ENCODE measurements at regions not wholly inside any gene's neighbourhood (a gene's known extent, or its start where the extent isn't known, plus 50 kb on each side); places are given as distances from the start of the nearest gene placed in this dataset.
"Not testable (repeated sequence)": the region's sequence is repeated elsewhere in the genome, so short reads cannot be mapped to it uniquely, and the experiment has no call there.

DNA sequence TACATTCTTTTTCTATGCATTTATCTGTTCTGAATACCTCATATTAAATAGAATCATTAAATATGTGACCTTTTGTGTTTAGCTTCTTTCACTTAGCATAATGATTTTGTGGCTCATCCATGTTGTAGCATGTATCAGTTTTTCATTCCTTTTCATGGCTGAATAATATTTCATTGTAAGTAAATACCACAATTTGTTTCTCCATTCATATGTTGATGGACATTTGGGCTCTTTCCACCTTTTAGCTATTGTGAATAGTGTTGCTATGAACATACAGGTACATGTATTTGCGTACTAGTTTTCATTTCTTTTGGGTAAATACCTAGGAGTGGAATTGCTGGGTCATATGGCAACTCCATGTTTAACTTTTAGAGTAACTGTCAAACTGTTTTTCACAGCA, 85.1 kb downstream of the GNL3L start:
- no peak for DNase-seq

DNA sequence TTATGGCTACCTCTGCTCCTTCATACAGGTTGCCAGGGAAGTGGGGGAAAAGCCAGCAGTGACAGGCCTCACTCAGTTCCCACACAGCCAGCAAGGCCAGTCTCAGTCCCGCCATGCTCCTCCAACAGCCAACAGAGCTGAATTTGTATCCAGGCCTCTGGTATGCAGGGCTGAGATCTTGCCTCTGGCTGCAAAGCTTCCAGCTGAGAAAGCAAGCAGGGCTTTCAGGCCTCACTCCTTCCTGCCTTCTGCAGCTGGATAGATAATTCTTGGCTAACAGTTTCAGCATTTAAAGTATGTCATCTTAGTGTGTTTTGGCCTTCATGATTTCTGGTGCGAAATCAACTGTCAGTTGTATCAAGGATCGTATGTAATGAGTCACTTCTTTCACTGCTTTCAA, 103.6 kb downstream of the GNL3L start:
- DNase-seq: no peak

DNA sequence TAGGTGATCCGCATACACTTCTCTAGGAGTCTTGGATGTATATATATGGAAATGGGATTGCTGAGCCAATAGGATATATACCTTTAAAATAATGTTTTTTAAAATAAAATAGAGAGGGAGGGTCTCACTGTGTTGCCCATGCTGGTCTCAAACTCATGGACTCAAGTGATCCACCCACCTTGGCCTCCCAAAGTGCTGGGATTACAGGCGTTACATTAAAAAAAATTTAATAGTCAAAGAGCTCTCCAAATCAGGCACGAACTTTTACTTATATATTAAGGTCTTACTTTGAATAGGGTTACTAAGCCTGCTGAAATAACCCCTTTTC, 109.0 kb downstream of the GNL3L start:
- no peak for DNase-seq

DNA sequence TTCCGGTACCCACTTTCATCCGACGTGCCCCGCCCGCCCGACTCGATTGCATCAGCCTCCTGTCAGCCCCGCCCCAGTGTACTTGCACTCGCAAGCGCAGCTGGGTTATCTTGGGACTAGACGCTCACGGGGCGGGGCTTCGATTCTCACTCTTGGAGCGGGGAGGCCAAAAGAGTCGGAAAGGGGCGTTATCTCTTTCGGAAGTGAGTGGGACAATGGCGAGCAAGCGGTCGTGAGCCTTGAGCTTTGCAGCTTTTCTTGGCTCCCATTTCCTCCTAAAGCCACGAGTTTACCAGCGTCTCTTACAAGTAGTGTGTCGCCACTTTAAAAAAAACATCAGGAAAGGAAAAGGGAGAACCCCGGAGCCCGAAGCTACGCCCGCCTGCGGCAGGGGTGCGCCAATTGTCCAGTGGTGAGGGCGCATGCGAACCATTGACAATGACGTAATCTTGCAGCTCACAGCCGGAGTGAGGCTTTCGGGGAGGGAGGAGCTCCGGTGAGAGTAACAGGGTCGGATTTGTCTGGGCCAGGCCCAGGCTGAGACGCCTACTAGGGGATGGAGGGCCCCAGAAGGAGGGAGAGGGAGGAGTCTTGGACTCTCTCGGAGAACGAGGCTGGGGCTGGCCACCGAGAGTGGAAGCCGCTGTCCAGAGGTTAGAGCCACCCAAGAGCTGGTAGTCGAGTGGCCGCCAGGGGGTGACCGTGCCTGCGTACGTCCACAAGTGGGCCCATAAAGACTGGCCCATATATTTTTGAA, 109.5 kb downstream of the GNL3L start:
- peak; percentile 33 to 68 for DNase-seq

DNA sequence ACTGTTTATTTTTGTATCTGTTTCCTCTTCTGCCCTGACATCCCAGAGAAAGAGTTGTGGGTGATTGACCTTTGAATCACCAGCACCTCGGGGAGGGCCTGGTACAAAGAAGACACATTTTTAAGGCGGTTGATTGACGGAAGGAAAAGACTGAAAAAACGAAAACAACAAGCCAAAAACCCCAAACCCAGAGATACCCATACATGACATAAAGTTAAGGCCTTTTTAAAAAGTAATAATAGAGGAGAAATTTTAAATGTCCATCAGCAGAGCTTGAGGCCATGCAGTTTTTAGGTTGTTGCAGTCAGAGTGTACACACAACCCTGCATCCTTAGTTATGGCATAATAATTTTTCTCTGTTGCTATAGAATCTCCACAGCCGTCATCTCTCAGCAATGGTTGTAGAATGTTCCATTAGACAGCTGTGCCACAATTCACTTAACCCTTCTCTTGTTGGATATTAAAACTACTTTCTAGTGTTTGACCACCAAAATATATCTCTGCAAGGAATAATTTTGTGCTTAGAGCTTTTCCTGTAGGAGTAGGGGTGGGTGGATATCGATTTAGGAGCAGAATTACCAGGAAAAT, 110.2 kb downstream of the GNL3L start:
- DNase-seq: no peak

DNA sequence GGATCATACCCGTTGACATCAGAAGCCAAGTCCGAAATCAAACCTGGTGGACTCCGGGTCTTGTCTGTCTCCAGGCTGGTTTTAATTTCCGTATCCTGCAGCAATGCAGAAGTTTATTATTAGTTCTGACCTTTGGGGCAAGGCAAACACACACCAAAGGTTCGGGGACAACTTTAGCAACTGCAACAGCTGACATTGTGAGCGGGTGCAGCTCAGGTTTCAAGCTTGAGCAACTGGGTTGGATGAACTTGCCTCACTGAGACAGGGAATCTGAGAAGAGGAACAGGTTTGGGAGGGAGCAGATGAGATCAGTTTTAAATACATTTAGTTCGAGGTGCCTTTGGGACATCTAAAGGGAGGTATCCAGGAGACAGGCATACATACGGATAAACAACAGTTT, 110.7 kb downstream of the GNL3L start:
- no peak for DNase-seq

DNA sequence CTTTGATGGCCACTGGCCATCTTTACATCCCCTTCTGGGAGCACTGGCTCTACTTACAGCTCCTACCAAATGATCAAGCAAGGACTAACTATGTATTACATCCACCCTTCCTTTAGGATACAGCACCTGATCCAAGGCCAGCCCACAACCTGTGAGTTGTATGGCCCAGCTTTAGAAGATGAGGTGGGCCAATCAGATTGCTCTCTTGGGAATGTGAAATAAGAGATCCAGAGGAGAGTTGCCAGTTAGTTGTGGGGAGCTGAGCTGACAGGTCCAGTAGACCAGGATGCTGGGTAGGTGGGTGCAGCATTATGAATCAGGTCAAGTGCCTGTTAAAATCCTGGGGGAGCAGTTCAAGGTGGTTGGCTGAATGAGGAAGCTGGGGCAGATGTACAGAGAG, 111.5 kb downstream of the GNL3L start:
- DNase-seq: no peak

DNA sequence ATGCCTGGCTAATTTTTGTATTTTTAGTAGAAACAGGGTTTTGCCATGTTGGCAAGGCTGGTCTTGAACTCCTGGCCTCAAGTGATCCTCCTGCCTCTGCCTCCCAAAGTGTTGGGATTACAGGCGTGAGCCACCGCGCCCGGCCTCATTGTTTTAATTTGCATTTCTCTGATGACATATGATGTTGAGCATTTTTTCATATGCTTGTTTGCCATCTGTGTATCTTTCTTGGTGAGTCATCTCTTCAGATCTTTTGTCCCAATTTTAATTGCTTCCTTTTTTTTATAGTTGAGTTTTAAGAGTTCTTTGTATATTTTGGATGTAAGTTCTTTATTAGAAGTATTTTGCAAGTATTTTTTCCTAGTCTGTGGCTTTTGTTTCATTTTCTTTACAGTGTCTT, 117.6 kb downstream of the GNL3L start:
- DNase-seq: not testable (repeated sequence)

DNA sequence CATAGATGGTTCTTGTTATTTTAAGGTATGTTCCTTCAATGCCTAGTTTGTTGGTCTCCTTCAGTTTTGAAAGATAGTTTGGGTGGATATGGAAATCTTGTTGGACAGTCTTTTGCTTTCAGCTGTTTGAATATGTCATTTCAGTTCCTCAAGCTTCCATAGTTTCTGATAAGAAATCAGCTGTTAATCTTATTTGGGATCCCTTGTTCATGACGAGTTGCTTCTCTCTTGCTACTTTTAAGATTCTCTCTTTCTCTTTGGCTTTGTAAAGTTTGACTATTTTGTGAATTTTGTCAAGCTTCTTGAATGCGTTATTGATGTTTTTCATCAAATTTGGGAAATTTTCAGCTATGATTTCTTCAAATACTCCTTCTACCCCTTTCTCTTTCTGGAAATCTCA, 129.5 kb downstream of the GNL3L start:
- DNase-seq: no peak

DNA sequence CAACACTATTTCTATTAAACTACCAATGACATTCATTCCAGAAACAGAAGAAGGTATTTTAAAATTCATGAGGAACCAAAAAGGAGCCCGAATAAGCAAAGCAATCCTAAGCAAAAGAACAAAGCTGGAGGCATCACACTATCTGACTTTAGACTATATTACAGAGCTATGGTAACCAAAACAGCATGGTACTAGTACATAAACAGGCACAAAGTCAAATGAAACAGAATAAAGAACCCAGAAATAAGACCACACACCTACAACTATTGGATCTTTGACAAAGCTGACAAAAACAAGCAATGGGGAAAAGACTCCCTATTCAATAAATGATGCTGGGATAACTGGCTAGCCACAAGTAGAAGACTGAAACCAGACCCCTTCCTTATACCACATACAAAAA, 122.3 kb downstream of the ITIH6 start:
- DNase-seq: no peak

DNA sequence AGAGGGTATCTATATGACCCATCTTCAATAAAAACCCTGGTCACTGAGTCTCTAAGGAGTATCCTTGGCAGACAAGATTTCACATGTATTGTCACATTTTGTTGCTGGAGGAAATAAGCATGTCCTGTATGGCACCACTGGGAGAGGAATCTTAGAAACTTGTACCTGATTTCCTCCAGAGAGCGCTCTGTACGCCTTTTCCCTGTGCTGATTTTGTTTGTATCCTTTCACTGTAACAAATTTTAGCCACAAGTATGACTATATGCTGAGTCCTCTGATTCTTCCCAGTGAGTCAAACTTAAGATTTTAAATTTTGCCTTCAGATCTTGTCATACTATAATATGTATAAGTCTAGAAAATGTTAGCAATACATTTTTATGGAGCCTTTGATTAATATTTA, 102.8 kb downstream of the ITIH6 start:
- no peak for DNase-seq

DNA sequence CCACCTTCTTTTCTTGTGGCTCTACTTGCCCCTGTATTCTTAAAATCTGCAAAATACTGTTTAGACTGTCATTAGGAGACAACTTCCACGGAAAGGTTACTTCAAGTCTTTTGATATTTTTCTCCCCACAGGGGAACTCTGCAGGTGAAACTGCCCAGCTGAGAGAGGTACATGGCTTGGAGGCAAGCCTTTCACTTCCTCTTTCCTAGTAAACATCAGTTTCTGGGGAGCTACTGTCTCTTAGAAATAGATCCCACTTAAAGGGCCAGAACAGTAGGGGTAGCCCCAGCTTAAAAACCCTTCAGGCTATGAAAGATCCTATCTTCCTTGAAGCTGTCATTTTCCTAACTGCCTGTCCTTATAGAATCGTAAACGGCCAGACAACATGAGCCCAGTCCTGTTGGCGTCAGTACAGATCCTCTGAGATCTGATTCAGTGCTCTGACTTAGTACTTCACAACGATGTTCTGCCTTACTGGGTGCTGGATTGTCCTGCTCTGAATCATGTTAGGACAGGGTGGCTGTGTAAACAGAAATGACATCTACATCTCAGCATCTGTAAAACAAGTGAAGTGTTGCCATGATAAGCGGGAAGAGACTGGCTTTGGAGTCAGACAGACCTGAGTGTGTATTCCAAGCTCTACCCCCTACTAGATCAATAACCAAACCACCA, 102.1 kb downstream of the ITIH6 start:
- DNase-seq: no peak
